A204.1 (cell line): ENCODE measurements at regions not wholly inside any gene's neighbourhood (a gene's known extent, or its start where the extent isn't known, plus 50 kb on each side); places are given as distances from the start of the nearest gene placed in this dataset.

Experiments
- FAIRE-seq: peaks from 2 replicates; lab custom pipeline; 2012; peaks lifted over from hg19 to GRCh38; lab: Jason Lieb, UNC

GRCh38 chr4:129899849-129900248 lies 803.9 kb downstream of the C4orf33 start:
- no peak for FAIRE-seq

- FAIRE-seq: no peak
Measured at GRCh38 chr4:129900430-129900953, 804.5 kb downstream of the C4orf33 start.

GRCh38 chr4:129901205-129901604 lies 805.3 kb downstream of the C4orf33 start:
- FAIRE-seq: no peak

- no peak for FAIRE-seq
Measured at GRCh38 chr4:129903861-129904260, 807.9 kb downstream of the C4orf33 start.

- FAIRE-seq: peak; percentile 84
Measured at GRCh38 chr4:129905256-129905655, 809.3 kb downstream of the C4orf33 start.

- FAIRE-seq: no peak
Measured at GRCh38 chr4:129908117-129908516, 812.2 kb downstream of the C4orf33 start.

GRCh38 chr4:129916991-129917390 lies 821.0 kb downstream of the C4orf33 start:
- FAIRE-seq: no peak

- no peak for FAIRE-seq
Measured at GRCh38 chr4:129917651-129918050, 821.7 kb downstream of the C4orf33 start.

- peak; percentile 87 for FAIRE-seq
Measured at GRCh38 chr4:129926936-129927335, 831.0 kb downstream of the C4orf33 start.

GRCh38 chr4:129929052-129929451 lies 833.1 kb downstream of the C4orf33 start:
- no peak for FAIRE-seq

GRCh38 chr4:129929984-129930383 lies 834.0 kb downstream of the C4orf33 start:
- no peak for FAIRE-seq

- FAIRE-seq: no peak
Measured at GRCh38 chr4:129950217-129950616, 854.3 kb downstream of the C4orf33 start.

GRCh38 chr4:129966175-129966574 lies 870.2 kb downstream of the C4orf33 start:
- FAIRE-seq: no peak

- no peak for FAIRE-seq
Measured at GRCh38 chr4:129968366-129968765, 872.4 kb downstream of the C4orf33 start.

GRCh38 chr4:129968778-129969177 lies 872.8 kb downstream of the C4orf33 start:
- FAIRE-seq: no peak

GRCh38 chr4:129970801-129971200 lies 874.8 kb downstream of the C4orf33 start:
- no peak for FAIRE-seq

GRCh38 chr4:129971419-129971818 lies 875.5 kb downstream of the C4orf33 start:
- FAIRE-seq: no peak

GRCh38 chr4:129972257-129972656 lies 876.3 kb downstream of the C4orf33 start:
- no peak for FAIRE-seq

GRCh38 chr4:129974730-129975129 lies 878.8 kb downstream of the C4orf33 start:
- FAIRE-seq: no peak

GRCh38 chr4:129978315-129978714 lies 882.4 kb downstream of the C4orf33 start:
- no peak for FAIRE-seq

GRCh38 chr4:129988957-129989356 lies 893.0 kb downstream of the C4orf33 start:
- FAIRE-seq: no peak

- FAIRE-seq: no peak
Measured at GRCh38 chr4:129994715-129995114, 898.8 kb downstream of the C4orf33 start.

GRCh38 chr4:129998436-129999150 lies 902.6 kb downstream of the C4orf33 start:
- no peak for FAIRE-seq

GRCh38 chr4:129999156-129999555 lies 903.2 kb downstream of the C4orf33 start:
- no peak for FAIRE-seq
